Glutamatergic neuron (in vitro differentiated cells): ENCODE measurements at regions not wholly inside any gene's neighbourhood (a gene's known extent, or its start where the extent isn't known, plus 50 kb on each side); places are given as distances from the start of the nearest gene placed in this dataset.
A peak's percentile ranks its signal among the peaks of the same experiment; 100 is the strongest.

Source experiments
- DNase-seq: peaks from one replicate; pipeline ENCODE4 v3.0.0; 2022
- H3K27ac Mint-ChIP-seq: one replicate; pipeline ENCODE4 v1.8.0; 2020; ENCODE audit warnings: mild to moderate bottlenecking, mixed read lengths, inconsistent platforms; ENCODE audit not compliant: unreplicated experiment
- H3K27me3 Mint-ChIP-seq: one replicate; pipeline ENCODE4 v1.8.0; 2020; ENCODE audit warnings: mild to moderate bottlenecking, moderate library complexity, mixed read lengths, inconsistent platforms; ENCODE audit not compliant: unreplicated experiment
- H3K36me3 Mint-ChIP-seq: one replicate; pipeline ENCODE4 v1.8.0; 2020; ENCODE audit warnings: mild to moderate bottlenecking, mixed read lengths, inconsistent platforms; ENCODE audit not compliant: unreplicated experiment
- H3K4me1 Mint-ChIP-seq: one replicate; pipeline ENCODE4 v1.8.0; 2020; ENCODE audit warnings: mild to moderate bottlenecking, low read depth, mixed read lengths, inconsistent platforms; ENCODE audit not compliant: unreplicated experiment
- H3K4me3 Mint-ChIP-seq: one replicate; pipeline ENCODE4 v1.8.0; 2020; ENCODE audit warnings: mild to moderate bottlenecking, mixed read lengths, inconsistent platforms; ENCODE audit not compliant: unreplicated experiment
- H3K9me3 Mint-ChIP-seq: one replicate; pipeline ENCODE4 v1.8.0; 2020; ENCODE audit warnings: mild to moderate bottlenecking, moderate library complexity, mixed read lengths, inconsistent platforms; ENCODE audit not compliant: unreplicated experiment
- CTCF ChIP-seq: fragments of 200-600 bp; sonication (generic); IDR thresholded peaks from one replicate; pipeline ENCODE4 v1.5.0; 2021; ENCODE audit not compliant: partially characterized antibody, unreplicated experiment

DNA sequence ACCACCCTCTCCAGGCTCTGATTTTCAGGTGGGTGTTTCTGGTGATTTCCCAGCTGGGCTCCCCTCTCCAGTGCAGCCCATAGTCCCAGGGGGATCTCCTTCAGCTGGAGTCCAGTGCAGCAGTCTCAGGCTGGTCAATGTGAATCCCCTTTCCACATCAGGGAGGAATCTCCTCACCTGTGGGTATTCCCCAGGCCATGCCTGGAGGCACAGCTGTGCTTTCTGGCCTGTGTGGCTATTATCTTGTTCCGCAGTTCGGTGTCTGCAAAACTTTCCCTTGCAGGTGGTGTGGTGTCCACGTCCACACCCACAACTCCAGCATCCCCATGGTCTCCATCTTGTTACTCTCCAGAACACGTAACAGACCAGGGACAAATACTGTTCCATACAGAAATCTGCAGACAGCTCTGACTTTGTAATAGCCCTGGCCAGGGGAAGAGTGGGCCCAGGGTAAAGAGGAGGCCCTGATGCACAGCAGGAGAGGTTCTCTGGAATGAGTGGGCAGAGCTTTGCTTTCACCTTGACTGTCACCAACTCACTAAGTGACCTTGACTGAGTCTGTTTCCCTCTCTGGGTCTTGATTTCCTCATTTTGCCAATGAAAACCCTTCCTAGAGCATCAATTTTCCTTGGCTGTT is 183.2 kb downstream of the CSNK2A3 start:
- TF ChIP-seq CTCF, result no peak
- no peaks in the 10 kb centered on the region for H3K9me3 Mint-ChIP-seq

DNA sequence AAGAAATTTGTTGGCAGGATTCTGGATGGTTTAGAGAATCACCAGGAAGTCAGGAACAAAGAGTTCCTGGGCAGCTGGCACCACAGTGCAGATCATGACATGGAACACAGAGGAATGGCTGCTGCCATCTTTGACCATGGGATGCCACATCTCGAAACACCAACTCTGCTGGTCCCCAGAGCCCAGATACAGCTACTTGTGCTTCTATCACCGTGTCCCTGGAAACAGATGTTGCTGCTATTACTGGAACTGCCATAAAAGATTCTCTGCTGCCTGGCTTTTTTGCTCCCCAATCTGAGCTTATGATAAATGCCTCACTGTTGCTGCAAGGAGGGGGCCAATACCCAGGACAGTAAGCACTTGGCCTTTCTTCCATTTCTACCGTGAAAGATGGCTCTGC is 185.2 kb downstream of the CSNK2A3 start:
- Mint-ChIP-seq H3K27ac (no peak overlapping the region), H3K4me1 (peaks cover 4% of the 10 kb centered on the region), H3K9me3 (no peaks in the 10 kb centered on the region), H3K36me3 (no peaks in the 10 kb centered on the region), H3K27me3 (no peaks in the 10 kb centered on the region), H3K4me3 (no peak overlapping the region)
- DNase-seq, result no peak
- no peak for TF ChIP-seq CTCF

More for the DNA sequence above, 183.2 kb downstream of the CSNK2A3 start:
- no peaks in the 10 kb centered on the region for H3K36me3 Mint-ChIP-seq
- DNase-seq, result no peak
- no peaks in the 10 kb centered on the region for H3K27me3 Mint-ChIP-seq
- H3K27ac Mint-ChIP-seq, result no peak overlapping the region
- H3K4me1 Mint-ChIP-seq, result peaks cover 10% of the 10 kb centered on the region
- H3K4me3 Mint-ChIP-seq, result no peak overlapping the region

- Mint-ChIP-seq H3K27ac (no peak overlapping the region), H3K36me3 (no peaks in the 10 kb centered on the region), H3K4me1 (no peaks in the 10 kb centered on the region), H3K27me3 (no peaks in the 10 kb centered on the region), H3K4me3 (no peak overlapping the region), H3K9me3 (no peaks in the 10 kb centered on the region)
- no peak for DNase-seq
- no peak for TF ChIP-seq CTCF
Observed at GRCh38 chr11:11164334-11164690, 188.7 kb downstream of the CSNK2A3 start.

GRCh38 chr11:11163669-11164333 is 189.2 kb downstream of the CSNK2A3 start:
- no peaks in the 10 kb centered on the region for H3K36me3 Mint-ChIP-seq
- no peaks in the 10 kb centered on the region for H3K4me1 Mint-ChIP-seq
- DNase-seq, result no peak
- H3K4me3 Mint-ChIP-seq, result no peak overlapping the region
- H3K27me3 Mint-ChIP-seq, result no peaks in the 10 kb centered on the region
- no peaks in the 10 kb centered on the region for H3K9me3 Mint-ChIP-seq
- no peak for TF ChIP-seq CTCF
- no peak overlapping the region for H3K27ac Mint-ChIP-seq

GRCh38 chr11:11163236-11163635 is 189.8 kb downstream of the CSNK2A3 start:
- no peaks in the 10 kb centered on the region for H3K36me3 Mint-ChIP-seq
- no peak overlapping the region for H3K27ac Mint-ChIP-seq
- no peaks in the 10 kb centered on the region for H3K27me3 Mint-ChIP-seq
- TF ChIP-seq CTCF, result peak; percentile 28
- H3K4me1 Mint-ChIP-seq, result no peaks in the 10 kb centered on the region
- H3K9me3 Mint-ChIP-seq, result no peaks in the 10 kb centered on the region
- H3K4me3 Mint-ChIP-seq, result no peak overlapping the region
- DNase-seq, result no peak
